Fibroblast of peridontal ligament (primary cell): ENCODE measurements at regions not wholly inside any gene's neighbourhood (a gene's known extent, or its start where the extent isn't known, plus 50 kb on each side); places are given as distances from the start of the nearest gene placed in this dataset.

ENCODE experiments used
- DNase-seq: peaks from one replicate; pipeline ENCODE4 v3.0.0-alpha.2; 2010; ENCODE audit errors: extremely low read depth

DNA sequence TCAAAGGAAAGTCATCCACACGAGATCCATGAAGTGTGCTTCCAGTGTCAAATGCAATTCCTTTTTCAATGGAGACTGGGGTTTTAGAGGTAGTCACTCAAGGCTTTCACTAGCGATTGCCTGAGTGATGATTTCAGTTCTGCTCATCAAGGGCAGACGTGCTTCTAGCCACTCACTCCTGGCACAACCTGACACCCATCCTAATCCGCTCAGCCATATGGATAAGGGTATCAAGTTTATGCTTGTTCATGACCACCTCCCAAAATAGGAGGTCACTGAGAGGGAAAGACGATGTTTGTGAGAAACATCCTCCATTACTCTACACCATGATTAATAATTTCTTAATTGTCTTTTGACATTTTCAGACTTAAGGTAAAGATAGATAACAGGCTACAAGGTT is 91.3 kb upstream of the HEY2 start:
- no peak for DNase-seq

DNA sequence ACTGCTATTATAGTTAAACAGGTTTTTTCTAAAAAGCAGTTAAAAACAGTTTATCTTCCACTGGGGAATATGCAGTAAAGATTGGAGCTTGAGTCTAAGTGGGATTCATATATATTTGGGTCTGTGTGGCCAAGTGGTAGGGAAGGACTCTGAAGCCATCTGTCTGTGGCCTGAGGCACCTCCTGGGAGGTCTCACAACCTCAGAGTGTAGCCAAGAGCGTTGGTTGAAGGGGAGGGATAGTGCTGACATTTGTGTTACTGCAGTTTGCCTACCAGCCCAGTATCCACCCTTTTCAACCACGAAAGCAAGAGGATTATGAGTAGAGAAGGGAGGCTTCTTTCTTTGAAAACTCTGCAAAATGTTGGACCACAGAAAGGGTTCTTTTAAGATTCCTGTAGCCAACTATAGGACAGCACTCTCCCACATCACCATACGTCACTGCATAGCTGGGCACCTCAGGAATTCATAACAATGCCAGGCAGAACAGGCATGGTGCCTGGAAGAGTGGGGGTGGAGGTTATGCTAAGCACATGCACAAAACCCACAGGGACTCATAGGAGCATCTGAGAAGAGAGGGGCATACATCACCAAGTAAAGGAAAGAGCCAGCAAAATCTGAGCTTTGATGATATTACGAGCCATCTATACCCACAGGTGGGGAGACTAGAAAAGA is 90.5 kb upstream of the HEY2 start:
- peak; percentile 60 for DNase-seq

DNA sequence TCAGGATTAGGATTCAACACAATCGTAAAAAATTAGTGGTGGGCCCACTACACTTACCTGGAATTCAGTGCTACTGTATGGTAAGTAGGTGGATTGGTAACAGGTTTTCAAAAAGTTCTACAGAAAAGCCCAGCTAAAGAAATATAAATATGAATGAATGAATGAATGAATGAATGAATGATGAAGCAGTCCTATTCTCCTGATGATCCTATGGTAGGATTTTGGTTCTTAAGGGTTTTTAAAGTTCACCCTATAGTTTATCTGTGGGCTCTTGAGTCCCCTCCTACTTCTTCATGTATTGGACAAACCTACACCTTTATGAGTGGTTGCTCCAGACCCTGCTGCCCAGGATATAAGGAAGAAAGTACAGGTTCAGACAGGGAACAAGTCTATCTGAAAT is 89.5 kb upstream of the HEY2 start:
- DNase-seq: no peak

DNA sequence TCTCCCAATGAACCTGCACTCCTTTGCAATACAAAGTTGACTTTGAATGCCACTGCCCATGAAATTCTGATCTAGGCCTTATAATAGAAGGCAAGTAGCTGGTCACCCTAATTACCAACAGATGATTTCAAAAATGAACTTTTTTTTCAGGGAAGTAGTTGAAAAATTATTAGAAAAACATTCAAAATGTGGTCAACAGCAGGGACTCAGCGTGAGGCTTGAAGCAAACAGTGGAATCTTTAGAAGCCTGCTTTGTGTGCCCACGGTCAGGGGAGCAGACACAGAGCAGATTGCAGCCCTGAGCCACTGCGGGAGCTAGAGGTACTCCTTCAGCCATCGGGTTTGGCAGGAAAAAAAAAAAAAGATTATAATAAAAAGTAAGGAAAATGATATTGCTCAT is 87.1 kb upstream of the HEY2 start:
- DNase-seq: peak; percentile 32

DNA sequence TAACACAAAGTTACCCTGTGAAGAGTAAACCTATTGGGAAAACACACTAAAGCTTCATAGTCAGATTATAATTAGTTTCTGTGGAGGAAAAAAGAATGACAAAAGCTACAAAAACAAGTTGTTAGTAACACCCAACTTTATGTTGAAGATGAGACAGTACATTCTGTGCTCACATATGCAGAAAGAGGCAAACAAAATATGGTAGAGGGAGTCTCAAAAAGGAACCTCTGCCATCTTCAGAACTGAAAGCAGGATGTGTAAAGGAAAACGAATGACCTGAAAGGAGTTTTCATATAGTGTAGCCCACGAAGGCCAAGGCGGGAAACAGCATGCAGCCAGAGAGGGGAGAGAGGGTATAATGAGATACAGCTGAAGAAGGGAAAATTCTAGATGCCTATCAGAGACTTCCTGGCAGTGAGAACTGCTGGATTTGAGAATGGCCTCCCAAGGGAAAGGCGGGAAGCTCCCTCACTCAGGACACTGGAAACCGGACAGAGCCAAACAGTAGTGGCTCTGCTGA is 84.1 kb upstream of the HEY2 start:
- DNase-seq: no peak

DNA sequence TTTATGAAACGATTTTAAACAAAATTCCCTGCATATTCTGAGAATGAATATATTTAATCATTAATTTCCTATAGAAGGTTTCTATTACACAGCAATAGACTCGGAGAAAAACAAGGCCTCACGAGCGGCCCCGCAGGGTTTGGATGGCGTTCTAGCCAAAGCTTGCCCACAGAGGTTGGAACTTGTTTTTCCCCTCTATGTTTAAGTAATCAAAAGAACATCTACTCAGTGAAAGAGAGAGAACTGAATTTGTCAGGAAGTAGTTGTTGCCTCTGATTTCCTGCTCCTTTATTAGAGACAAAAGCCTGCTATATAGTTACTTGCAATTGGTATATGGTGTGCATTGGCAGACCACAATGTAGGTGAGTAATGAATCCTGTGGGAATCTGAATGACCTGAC is 82.1 kb upstream of the HEY2 start:
- DNase-seq: no peak

DNA sequence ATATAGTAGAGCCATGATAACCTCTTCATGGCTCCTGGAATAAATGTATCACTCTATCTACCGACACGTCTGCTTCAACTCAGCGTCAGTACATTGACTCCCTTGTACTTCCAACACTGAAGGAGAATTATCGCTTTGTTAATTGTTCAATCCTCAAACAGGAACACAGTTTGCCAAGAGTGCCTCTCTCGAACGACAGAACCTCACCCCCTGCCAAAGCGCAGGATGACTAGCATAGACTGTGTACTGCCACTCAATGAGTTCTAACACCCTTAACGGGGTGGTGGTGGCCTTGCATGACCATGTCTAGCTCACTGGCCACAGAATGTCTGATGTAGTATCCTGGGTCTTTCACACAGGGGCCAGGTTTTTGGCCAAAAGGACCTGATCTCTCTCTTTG is 81.4 kb upstream of the HEY2 start:
- no peak for DNase-seq

DNA sequence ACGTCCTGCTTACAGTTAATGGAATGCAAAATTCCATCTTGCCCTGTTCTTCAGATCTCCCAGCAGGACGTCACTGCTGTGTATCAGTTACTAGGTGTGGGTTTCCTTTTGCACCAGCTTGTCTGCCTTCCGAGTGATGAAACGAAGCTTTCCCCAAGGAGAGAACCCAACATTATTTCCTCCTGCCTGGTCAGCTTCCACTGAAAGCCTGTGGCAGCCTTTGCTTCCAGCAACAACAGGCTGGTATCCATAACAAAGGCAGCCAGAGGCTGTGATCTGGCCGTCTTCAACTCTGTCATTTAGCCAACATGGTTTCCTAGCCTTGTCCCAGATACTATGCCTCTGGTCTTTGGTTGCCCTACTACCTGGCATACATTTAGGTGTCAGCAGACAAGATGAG is 78.9 kb upstream of the HEY2 start:
- DNase-seq: no peak

DNA sequence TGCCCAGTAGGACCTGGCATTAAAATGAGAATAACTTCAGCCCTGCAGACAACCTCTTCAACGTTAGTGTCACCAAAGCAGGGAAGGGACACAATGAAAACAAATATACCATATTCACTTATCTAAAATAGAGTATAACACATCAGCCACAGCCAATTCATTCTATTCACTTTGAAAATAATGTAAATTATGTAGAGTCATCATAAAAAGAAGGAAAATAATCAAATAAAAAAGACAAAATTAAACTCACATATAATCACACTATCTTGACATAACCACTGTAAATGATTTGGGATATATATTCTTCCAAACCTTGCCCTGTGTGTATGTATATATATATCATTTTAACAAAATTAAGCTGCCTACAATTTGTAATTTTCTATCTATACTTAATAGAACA is 78.1 kb upstream of the HEY2 start:
- DNase-seq: no peak

DNA sequence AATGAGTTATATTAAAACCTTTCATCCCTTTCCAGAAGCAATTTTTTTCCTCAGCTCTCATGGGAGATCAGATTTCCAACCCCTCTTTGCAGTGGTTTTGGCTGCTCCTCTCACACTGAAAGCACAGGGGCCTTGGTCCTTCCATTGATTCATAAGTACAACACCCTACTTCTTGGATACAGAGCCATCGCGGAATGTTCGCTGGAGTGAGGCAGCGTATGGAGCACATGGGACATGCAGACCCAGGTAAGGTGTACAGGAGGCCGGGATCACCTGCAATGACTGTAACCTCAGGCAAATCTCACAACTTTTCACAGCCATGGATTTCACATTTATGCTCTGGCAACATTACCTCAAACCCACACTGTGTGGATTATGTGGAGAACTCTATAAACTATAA is 75.2 kb upstream of the HEY2 start:
- DNase-seq: no peak

DNA sequence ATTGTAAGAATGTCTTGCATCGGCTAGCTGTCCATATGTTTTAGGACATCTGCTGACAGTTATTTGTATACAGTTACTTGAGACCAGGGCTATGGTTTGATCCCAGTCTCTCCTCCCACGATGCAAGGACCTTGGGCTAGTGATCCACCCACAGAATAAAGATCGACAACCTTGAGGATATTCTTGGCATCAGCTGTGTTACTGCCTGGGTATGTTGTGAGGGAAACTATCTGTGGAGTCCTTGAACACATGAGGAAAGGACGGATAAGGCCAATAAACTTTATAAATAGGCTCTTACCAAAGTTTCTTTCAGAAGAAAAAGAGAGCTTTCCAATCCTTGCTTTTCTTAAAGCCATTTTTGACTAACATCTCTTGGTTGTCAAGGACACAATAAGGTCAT is 70.8 kb upstream of the HEY2 start:
- no peak for DNase-seq

DNA sequence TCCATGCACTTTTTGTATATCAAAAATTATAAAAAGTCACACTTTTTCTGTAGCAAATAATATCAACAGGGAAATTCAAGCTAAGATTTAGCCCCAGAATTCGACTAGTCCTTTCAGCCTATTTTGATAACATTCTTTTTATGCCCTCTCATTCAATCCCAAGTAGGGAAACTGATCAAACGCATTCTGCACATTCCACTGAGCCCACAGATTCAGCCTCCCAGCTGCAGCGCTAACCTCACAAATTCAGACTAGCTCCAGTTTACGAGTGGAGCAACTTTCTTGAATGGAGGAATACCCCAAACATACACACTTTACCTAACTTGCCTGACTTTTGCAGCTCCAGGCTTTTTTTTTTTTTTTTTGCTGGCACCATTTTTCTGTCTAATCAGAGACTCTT is 70.3 kb upstream of the HEY2 start:
- no peak for DNase-seq

DNA sequence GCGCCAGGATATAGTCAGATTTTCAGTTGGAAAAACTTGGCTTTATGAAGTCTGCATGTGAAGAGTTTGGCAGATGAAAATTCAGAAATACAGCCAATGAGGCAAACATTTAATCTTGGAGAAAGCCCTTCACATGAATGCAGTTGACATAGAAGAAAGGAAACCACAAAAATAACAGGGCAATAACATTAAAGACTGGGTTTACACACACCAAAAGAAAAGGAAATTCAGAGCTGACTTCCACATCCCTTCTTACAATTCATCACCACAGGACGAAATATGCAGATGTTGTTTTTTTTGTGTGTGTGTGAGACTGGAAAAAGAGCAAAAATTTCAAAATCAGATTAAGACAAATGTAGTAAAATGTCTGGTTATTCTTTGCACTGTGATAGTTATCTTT is 69.8 kb upstream of the HEY2 start:
- no peak for DNase-seq

DNA sequence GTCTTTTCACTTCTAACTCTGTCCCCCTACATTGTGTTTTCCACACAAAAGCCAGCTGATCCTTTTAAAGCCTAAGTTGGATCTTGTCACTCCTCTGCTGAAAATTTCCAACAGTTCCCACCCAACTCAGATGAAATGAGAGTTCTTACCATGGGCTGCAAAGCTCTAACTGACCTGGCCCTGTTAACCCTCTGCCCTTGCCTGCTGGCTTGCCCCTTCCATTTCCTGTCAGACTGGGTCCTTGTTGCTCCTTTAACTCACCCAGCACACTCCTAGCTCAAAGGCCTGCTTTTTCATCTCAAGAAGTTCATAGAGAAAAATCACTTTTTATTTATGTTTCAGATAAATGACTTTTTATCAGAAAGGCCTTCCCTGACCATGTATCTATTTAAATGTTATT is 66.5 kb upstream of the HEY2 start:
- DNase-seq: no peak

DNA sequence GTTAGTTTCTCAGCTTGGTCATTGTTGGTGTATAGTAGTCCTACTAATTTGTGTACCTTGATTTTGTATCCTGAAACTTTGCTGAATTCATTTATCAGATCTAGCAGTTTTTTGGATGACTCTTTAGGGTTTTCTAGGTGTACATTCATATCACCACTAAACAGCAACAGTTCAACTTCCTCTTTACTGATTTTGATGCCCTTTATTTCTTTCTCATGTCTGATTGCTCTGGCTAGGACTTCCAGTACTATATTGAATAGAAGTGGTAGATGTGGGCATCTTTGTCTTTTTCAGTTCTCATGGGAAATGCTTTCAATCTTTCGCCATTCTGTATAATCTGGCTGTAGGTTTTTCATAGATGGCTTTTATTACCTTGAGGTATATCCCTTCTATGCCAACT is 61.3 kb upstream of the HEY2 start:
- no peak for DNase-seq

DNA sequence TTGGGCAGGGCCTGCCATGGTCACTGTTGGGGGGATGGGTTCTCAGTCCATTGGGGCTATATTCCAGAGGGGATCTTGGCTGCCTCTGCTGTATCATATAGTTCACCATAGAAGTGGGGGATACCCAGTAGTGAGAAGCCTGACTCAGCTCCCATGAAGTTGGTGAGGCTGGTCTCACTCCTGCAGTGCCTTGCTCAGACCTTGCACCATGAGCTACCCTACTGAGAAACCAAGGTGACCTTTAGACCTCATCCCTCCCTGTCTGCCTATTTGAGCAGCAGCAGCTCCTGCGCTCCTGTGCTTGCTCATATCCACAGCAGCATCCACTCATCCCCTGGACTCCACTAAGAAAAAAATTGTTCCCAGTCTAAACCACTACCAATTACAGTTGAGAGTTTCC is 56.0 kb upstream of the HEY2 start:
- no peak for DNase-seq

DNA sequence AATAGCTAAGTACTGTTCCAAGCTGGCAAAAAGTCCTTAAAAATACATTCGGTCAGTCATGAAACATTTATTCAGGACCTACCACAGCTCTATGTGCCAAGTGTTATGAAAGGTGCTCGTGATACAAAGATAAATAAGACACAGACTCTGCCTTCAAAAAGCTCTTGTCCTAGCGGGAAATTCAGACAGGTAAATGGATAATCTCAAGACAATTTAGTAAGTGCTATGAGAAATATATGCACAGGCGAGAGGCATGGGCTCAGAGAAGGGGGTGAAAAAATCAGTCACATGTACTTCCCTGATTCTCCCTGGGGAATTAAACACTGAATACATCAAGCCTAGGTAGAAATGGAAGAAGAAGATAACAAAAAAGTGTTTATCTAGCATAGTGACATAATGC is 49.8 kb upstream of the HEY2 start:
- no peak for DNase-seq
